Gastrocnemius medialis (tissue), 4 donors: ENCODE measurements at regions not wholly inside any gene's neighbourhood (a gene's known extent, or its start where the extent isn't known, plus 50 kb on each side); places are given as distances from the start of the nearest gene placed in this dataset.
"Not testable (repeated sequence)": the region's sequence is repeated elsewhere in the genome, so short reads cannot be mapped to it uniquely, and the experiment has no call there.

ENCODE experiments used
- ATAC-seq, 2 donors: fragments of 150-250 bp; one replicate each; pipeline ENCODE4 v1.9.1; 2016
- DNase-seq, 2 donors: peaks; one replicate each; pipeline ENCODE4 v3.0.0-alpha.2; 2019
- H3K27ac ChIP-seq, 4 donors: fragments of 200-600 bp; sonication (generic); 1 replicate in 1 of 4; 2 replicates in 3 of 4; pipeline ENCODE4 v1.5.1; 2016 to 2018; ENCODE audit warnings: mild to moderate bottlenecking in 2 of 4, moderate library complexity in 1 of 4
- H3K27me3 ChIP-seq, 3 donors: fragments of 200-600 bp; sonication (generic) in 2 of 3; 1 replicate in 1 of 3; 2 replicates in 2 of 3; pipeline versions ENCODE4 v1.5.1 to v1.6.0; 2016 to 2019; ENCODE audit warnings: mild to moderate bottlenecking in 1 of 3, moderate library complexity in 1 of 3
- H3K36me3 ChIP-seq, 2 donors: fragments of 200-600 bp; sonication (generic) in 1 of 2; one replicate each; pipeline ENCODE4 v1.5.1; 2017 to 2018
- H3K4me1 ChIP-seq, 2 donors: fragments of 200-600 bp; sonication (generic) in 1 of 2; one replicate each; pipeline ENCODE4 v1.5.1; 2016 to 2017; ENCODE audit warnings: mild to moderate bottlenecking in 2 of 2
- H3K4me3 ChIP-seq, 4 donors: fragments of 200-600 bp; sonication (generic) in 3 of 4; 1 replicate in 1 of 4; 2 replicates in 3 of 4; pipeline ENCODE4 v1.5.1; 2016 to 2019; ENCODE audit warnings: mild to moderate bottlenecking in 2 of 4
- H3K9me3 ChIP-seq, 3 donors: fragments of 200-600 bp; sonication (generic) in 2 of 3; 1 replicate in 1 of 3; 2 replicates in 2 of 3; pipeline ENCODE4 v1.5.1; 2016 to 2019
- POLR2A ChIP-seq, 2 donors: fragments of 450-650 bp; IDR thresholded peaks; one replicate each; pipeline ENCODE4 v1.6.1; 2017; ENCODE audit warnings: antibody characterized with exemption in 2 of 2, mild to moderate bottlenecking in 2 of 2, moderate library complexity in 2 of 2
- in situ Hi-C, 4 donors: fragments of 200-750 bp; cut with MboI; loops; one replicate each; pipeline versions ENCODE4 v1.15.0 to v1.8.0; 2017; ENCODE audit warnings: low sequenced_read_pairs in 4 of 4
- intact Hi-C: fragments of 100-400 bp; cut with DNase I; formaldehyde crosslinking; loops from one replicate; pipeline ENCODE4 v1.15.1; 2023; ENCODE audit warnings: low total_unique reads
- TF ChIP-seq, protein P1 (sequence below), 5 experiments: fragments of 450-650 bp in 3 of 5; fragments of 200-600 bp in 2 of 5; sonication (generic) in 2 of 5; IDR thresholded peaks in 4 of 5; conservative IDR thresholded peaks in 1 of 5; 1 replicate in 4 of 5; 2 replicates in 1 of 5; pipeline ENCODE4 v1.5.1; 2016 to 2019; ENCODE audit warnings: antibody characterized with exemption in 5 of 5, mild to moderate bottlenecking in 3 of 5, moderate library complexity in 3 of 5

DNA sequence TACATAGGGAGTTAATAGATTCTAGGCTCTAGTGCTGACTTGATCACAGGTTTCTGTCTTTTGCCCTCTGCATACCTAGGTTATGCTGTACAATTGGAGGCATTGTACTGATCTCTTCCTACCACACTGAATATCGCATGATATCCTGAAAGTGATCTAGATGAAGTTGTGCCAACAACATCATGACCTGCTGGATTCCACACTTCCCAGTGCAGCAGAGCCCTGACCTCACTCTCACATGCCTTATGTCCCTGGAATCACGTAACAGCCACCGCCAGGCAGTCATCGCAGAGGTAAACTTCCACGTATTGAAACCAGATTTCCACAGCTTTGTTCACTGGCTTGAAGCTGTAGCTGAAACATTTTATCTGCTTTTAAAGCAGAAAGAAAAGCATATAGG lies 214.0 kb downstream of the ANKRD30B start:
- TF ChIP-seq, protein P1, sequence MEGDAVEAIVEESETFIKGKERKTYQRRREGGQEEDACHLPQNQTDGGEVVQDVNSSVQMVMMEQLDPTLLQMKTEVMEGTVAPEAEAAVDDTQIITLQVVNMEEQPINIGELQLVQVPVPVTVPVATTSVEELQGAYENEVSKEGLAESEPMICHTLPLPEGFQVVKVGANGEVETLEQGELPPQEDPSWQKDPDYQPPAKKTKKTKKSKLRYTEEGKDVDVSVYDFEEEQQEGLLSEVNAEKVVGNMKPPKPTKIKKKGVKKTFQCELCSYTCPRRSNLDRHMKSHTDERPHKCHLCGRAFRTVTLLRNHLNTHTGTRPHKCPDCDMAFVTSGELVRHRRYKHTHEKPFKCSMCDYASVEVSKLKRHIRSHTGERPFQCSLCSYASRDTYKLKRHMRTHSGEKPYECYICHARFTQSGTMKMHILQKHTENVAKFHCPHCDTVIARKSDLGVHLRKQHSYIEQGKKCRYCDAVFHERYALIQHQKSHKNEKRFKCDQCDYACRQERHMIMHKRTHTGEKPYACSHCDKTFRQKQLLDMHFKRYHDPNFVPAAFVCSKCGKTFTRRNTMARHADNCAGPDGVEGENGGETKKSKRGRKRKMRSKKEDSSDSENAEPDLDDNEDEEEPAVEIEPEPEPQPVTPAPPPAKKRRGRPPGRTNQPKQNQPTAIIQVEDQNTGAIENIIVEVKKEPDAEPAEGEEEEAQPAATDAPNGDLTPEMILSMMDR (IDR thresholded peaks at IDR 0.05 in 4 of 5, conservative IDR thresholded peaks at IDR 0.05 in 1 of 5) = no peak
- no peak for TF ChIP-seq POLR2A (IDR thresholded peaks at IDR 0.05)
- H3K27ac ChIP-seq = no peak overlapping the region
- no peaks in the 10 kb centered on the region for H3K4me1 ChIP-seq
- no peaks in the 10 kb centered on the region for H3K27me3 ChIP-seq
- intact Hi-C loops (no loop called here), in situ Hi-C loops (no loop called here)
- no peaks in the 10 kb centered on the region for H3K9me3 ChIP-seq
- no peak for DNase-seq
- ATAC-seq = no peak
- no peak overlapping the region for H3K4me3 ChIP-seq
- H3K36me3 ChIP-seq = no peaks in the 10 kb centered on the region

DNA sequence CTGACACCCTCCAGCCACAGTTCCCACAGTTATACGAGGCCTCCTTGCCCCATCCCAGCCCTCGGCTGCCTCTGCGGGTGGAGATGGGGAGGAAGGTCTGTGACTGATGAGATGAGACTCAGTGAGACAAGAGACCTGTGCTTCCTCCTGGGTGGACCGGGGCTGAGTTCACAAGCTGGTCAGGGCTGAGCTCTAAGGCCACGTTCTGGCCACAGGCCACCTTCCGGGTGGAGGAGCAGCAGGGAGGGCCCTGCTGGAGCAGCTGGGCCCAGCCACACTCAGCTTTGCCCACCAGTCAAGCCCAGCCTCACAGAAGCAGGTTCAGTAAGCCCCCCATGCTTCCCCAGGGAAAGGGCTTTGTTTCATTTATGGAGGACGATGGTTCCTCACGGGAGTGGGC lies 214.7 kb downstream of the ANKRD30B start:
- TF ChIP-seq POLR2A (IDR thresholded peaks at IDR 0.05) = no peak
- TF ChIP-seq, protein P1 (IDR thresholded peaks at IDR 0.05 in 4 of 5, conservative IDR thresholded peaks at IDR 0.05 in 1 of 5) = no peak
- intact Hi-C loops (no loop called here), in situ Hi-C loops (no loop called here)
- no peak for DNase-seq
- Histone ChIP-seq H3K9me3 (no peaks in the 10 kb centered on the region), H3K36me3 (no peaks in the 10 kb centered on the region), H3K4me1 (no peaks in the 10 kb centered on the region), H3K27me3 (no peaks in the 10 kb centered on the region), H3K4me3 (no peak overlapping the region), H3K27ac (no peak overlapping the region)
- no peak for ATAC-seq

DNA sequence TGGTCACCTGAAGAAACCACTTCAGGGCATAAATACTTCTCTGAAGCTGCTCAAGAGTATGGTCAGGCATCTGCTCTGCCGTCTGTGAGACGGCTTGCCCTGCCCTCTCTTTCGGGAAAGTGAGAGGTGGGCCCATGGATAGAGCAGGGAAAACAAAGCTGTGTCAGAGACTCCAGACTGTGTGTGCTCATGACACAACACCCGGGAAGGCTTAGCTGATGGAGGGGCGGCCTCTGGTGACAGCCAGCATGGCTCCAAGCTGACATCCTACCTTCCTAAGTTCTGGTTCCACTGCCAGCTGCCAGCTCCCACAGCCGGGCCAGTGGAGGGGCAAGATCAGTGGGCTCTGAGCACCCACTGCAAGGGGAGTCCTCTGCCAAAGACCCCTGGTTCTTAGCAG lies 215.3 kb downstream of the ANKRD30B start:
- no peak overlapping the region for H3K4me3 ChIP-seq
- no peaks in the 10 kb centered on the region for H3K36me3 ChIP-seq
- no peak for TF ChIP-seq POLR2A (IDR thresholded peaks at IDR 0.05)
- TF ChIP-seq, protein P1 (IDR thresholded peaks at IDR 0.05 in 4 of 5, conservative IDR thresholded peaks at IDR 0.05 in 1 of 5) = no peak
- in situ Hi-C loops = no loop called here
- ATAC-seq = no peak
- no peaks in the 10 kb centered on the region for H3K9me3 ChIP-seq
- H3K4me1 ChIP-seq = no peaks in the 10 kb centered on the region
- intact Hi-C loops = no loop called here
- H3K27me3 ChIP-seq = no peaks in the 10 kb centered on the region
- H3K27ac ChIP-seq = no peak overlapping the region
- no peak for DNase-seq

DNA sequence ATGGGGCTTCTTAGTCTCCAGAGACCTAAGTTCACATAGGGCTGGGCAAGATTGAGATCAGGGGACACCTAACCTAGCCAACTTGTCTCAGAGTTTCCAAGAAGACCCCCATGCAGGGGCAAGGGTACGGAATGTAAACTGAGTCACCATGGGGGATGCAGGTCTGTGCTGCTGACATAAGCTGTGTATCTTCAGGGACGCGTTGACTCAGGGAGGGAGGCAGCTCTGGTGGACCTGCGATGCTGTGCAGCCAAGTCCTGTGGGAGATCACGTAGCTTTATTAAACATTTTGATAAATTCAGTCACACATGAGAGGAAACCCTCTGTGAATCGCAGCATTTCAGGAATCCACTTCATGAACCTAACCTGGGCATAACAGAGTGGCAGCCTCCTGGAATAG lies 216.0 kb downstream of the ANKRD30B start:
- no peak overlapping the region for H3K4me3 ChIP-seq
- TF ChIP-seq, protein P1 (IDR thresholded peaks at IDR 0.05 in 4 of 5, conservative IDR thresholded peaks at IDR 0.05 in 1 of 5) = no peak
- TF ChIP-seq POLR2A (IDR thresholded peaks at IDR 0.05) = no peak
- H3K27ac ChIP-seq = no peak overlapping the region
- DNase-seq = no peak
- no peaks in the 10 kb centered on the region for H3K4me1 ChIP-seq
- intact Hi-C loops = no loop called here
- no peaks in the 10 kb centered on the region for H3K27me3 ChIP-seq
- no peak for ATAC-seq
- in situ Hi-C loops = no loop called here
- no peaks in the 10 kb centered on the region for H3K36me3 ChIP-seq
- H3K9me3 ChIP-seq = no peaks in the 10 kb centered on the region

DNA sequence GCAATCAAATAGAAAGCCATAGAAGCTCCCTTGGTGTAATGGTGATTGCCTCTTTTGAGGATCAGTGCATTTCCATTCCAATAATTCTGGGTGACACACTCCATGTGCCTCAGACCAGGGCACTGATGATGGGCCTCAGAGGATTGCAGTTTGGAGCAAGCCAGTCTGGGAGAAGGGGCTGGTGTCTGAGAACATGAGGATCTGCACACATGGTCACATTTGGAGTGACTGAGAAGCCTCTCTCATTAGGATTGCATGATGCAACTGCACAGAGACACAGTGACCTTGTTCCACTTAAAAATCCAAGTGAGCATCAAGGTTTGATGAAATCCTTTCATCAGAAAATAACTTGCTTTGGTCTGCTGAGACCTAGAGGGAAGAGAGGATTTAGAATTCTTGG lies 216.4 kb downstream of the ANKRD30B start:
- Histone ChIP-seq H3K27me3 (no peaks in the 10 kb centered on the region), H3K4me1 (no peaks in the 10 kb centered on the region), H3K36me3 (no peaks in the 10 kb centered on the region), H3K27ac (no peak overlapping the region), H3K9me3 (no peaks in the 10 kb centered on the region), H3K4me3 (no peak overlapping the region)
- no peak for ATAC-seq
- no peak for DNase-seq
- TF ChIP-seq, protein P1 (IDR thresholded peaks at IDR 0.05 in 4 of 5, conservative IDR thresholded peaks at IDR 0.05 in 1 of 5) = no peak
- TF ChIP-seq POLR2A (IDR thresholded peaks at IDR 0.05) = no peak
- in situ Hi-C loops = no loop called here
- intact Hi-C loops = no loop called here

DNA sequence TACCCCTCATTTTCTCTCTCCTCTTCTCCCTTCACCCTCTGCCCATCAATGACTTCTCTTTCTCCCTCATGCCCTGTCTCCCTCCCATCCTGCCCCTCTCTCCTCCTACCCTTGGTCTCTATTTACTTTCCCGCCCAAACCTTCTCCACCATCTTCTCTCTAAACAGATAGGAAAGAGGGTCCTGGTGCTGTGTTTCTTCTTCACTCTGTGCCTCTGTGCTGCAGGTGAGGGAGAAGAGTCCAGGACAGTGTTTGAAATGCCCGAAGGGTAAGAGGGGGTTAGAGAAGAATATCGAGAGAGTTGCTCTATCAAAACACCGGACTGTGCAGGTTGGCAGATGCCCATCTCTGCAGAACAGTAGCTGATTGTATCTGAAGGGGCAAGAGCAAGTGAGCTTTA lies 217.0 kb downstream of the ANKRD30B start:
- in situ Hi-C loops, DNase-seq, H3K36me3 ChIP-seq, H3K4me3 ChIP-seq, H3K9me3 ChIP-seq, intact Hi-C loops, H3K4me1 ChIP-seq, H3K27me3 ChIP-seq, ATAC-seq, H3K27ac ChIP-seq: not testable (repeated sequence)
